PC-3 (cell line): ENCODE measurements at regions not wholly inside any gene's neighbourhood (a gene's known extent, or its start where the extent isn't known, plus 50 kb on each side); places are given as distances from the start of the nearest gene placed in this dataset.

Source experiments
- ATAC-seq: fragments of 200-7000 bp; cut with Tn5 transposase; 2 replicates; pipeline ENCODE4 v1.9.1; 2020; ENCODE audit warnings: mild to moderate bottlenecking, moderate library complexity
- BruUV-seq: library from RNA; stranded (reverse); fragments of 400-500 nt; replicated peaks from 2 replicates; lab custom pipeline; 2021; lab: Mats Ljungman, UMichigan
- CTCF ChIA-PET: fragments of 300-600 bp; sonication (Branson Sonifier 250); formaldehyde crosslinking; loops from one replicate; lab custom pipeline; 2022; ENCODE audit warnings: antibody characterized with exemption; lab: Charles Lee
- POLR2A ChIA-PET: fragments of 300-600 bp; sonication (Branson Sonifier 250); formaldehyde crosslinking; loops from one replicate; lab custom pipeline; 2022; ENCODE audit warnings: antibody characterized with exemption; ENCODE audit not compliant: unreplicated experiment; lab: Charles Lee
- DNase-seq: peaks from one replicate; pipeline ENCODE4 v3.0.0-alpha.2; 2015
- H2AFZ ChIP-seq: fragments of 300-600 bp; sonication (generic); 2 replicates; pipeline ENCODE4 v1.6.0; 2016; ENCODE audit warnings: antibody characterized with exemption, low read length
- H3F3A ChIP-seq: fragments of 300-600 bp; sonication (generic); one replicate; pipeline ENCODE4 v1.6.0; 2017; ENCODE audit warnings: antibody characterized with exemption, low read length, control low read depth, mild to moderate bottlenecking; ENCODE audit not compliant: unreplicated experiment
- H3K27ac ChIP-seq: fragments of 300-600 bp; sonication (generic); 2 replicates; pipeline ENCODE4 v1.5.1; 2016; ENCODE audit warnings: mild to moderate bottlenecking, low read length
- H3K27me3 ChIP-seq: fragments of 300-600 bp; sonication (generic); 2 replicates; pipeline ENCODE4 v1.6.1; 2016; ENCODE audit warnings: low read length, mixed read lengths
- H3K36me3 ChIP-seq: fragments of 300-600 bp; sonication (generic); 2 replicates; pipeline ENCODE4 v1.6.1; 2016; ENCODE audit warnings: low read depth, mixed run types, low read length, mixed read lengths
- H3K4me1 ChIP-seq: fragments of 300-600 bp; sonication (generic); 2 replicates; pipeline ENCODE4 v1.5.1; 2016; ENCODE audit warnings: low read length; ENCODE audit not compliant: insufficient read depth
- H3K4me2 ChIP-seq: fragments of 300-600 bp; sonication (generic); 2 replicates; pipeline ENCODE4 v1.6.0; 2016; ENCODE audit warnings: low read length
- H3K4me3 ChIP-seq: fragments of 300-600 bp; sonication (generic); 2 replicates; pipeline ENCODE4 v1.5.1; 2016; ENCODE audit warnings: mild to moderate bottlenecking, low read length, mixed read lengths
- H3K79me2 ChIP-seq: fragments of 300-600 bp; sonication (generic); 2 replicates; pipeline ENCODE4 v1.6.1; 2017; ENCODE audit warnings: low read length, mixed read lengths
- H3K9ac ChIP-seq: fragments of 300-600 bp; sonication (generic); 2 replicates; pipeline ENCODE4 v1.6.0; 2016; ENCODE audit warnings: mild to moderate bottlenecking, low read length
- H3K9me2 ChIP-seq: fragments of 300-600 bp; sonication (generic); replicated peaks from 2 replicates; pipeline ENCODE4 v1.6.1; 2016; ENCODE audit warnings: mixed run types, low read length, mixed read lengths
- H3K9me3 ChIP-seq: fragments of 300-600 bp; sonication (generic); 2 replicates; pipeline ENCODE4 v1.6.1; 2016; ENCODE audit warnings: low read length, mixed read lengths
- H4K20me1 ChIP-seq: fragments of 300-600 bp; sonication (generic); 2 replicates; pipeline ENCODE4 v1.6.1; 2016; ENCODE audit warnings: low read length, mixed read lengths
- EZH2 ChIP-seq: fragments of 300-600 bp; sonication (generic); IDR thresholded peaks from one replicate; pipeline ENCODE4 v1.6.1; 2017; ENCODE audit warnings: antibody characterized with exemption, mild to moderate bottlenecking, low read length; ENCODE audit not compliant: unreplicated experiment
- EZH2phosphoT487 ChIP-seq: fragments of 300-600 bp; sonication (generic); IDR thresholded peaks from 2 replicates; pipeline ENCODE4 v1.6.1; 2018; ENCODE audit warnings: mild to moderate bottlenecking, antibody characterized with exemption, low read length, borderline replicate concordance
- intact Hi-C: fragments of 100-400 bp; cut with micrococcal nuclease; formaldehyde crosslinking; loops from 2 replicates; pipeline ENCODE4 v1.9.0; 2023
- TF ChIP-seq, protein P1 (sequence below): fragments of 300-600 bp; sonication (generic); conservative IDR thresholded peaks from 2 replicates; pipeline ENCODE4 v1.5.1; 2017; ENCODE audit warnings: antibody characterized with exemption, low read depth, mild to moderate bottlenecking, low read length

DNA sequence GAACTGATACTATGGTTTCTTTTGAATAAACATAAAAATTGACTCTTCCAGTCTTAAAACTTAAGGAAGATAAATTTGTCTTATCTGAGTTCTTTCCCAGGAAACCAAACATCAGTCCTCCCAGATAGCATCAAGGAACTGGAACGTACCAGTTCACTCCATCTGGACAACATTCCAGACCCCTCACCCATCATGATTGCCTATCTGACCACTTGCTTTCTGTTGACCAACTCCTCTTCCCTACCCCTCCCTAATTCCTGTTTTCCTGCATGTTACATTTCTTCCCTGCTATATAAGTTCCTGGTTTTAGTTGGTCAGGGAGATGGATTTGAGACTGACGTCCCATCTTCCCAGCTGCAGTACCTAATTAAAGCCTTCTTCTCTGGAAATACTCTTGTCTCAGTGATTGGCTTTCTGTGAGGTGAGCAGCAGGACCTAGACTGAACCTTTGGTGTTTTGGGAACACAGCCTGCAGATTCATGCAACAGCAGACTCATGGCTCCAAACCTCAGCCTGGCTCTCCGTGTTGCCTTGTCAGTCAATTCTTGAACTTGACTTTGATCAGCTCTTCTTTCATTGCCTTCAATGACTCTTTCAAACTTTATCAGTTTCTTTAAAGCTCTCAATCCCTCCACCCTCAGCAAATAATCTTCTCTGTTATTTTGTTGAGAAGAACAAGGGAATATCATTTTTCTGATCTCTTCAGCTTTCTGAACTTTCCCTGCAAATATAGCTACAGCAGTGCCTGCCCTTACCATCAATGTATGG lies 123.6 kb downstream of the RPL22L1 start:
- POLR2A ChIA-PET: no interaction called here

DNA sequence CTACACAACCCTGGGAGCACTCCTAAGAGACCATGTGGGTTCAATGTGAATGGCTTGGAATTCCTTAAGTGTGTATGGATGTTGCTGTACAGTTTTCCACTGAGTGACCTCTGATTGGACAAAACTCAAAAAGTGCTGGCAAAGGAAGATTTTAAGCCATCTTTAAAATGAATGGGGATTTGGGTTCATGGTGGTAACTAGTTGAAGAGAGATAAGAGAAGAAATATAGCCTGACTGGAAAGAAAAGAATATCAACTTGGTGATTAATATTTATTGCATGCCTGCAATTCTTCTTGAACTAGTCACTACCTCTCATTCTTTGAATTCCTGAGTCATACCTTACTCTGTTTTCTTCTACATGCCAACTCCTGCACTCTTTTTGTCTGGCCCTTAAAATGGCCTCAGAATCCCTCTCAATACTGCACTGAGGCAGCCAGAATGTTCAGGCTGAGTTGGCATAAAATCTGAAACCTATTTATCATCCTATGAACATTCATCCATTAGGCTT lies 124.7 kb downstream of the RPL22L1 start:
- peak; percentile 64 for ATAC-seq
- Histone ChIP-seq H3K36me3 (no peaks in the 10 kb centered on the region), H3K9me3 (no peaks in the 10 kb centered on the region), H3K4me3 (no peak overlapping the region), H3F3A (peaks cover 19% of the 10 kb centered on the region), H3K9ac (no peak overlapping the region), H4K20me1 (no peaks in the 10 kb centered on the region), H3K27ac (peak overlapping the region; percentile 61), H3K9me2 (no peaks in the 10 kb centered on the region), H3K4me1 (peaks cover 66% of the 10 kb centered on the region), H2AFZ (no peak overlapping the region), H3K4me2 (peak overlapping the region; percentile 27), H3K27me3 (no peaks in the 10 kb centered on the region), H3K79me2 (no peaks in the 10 kb centered on the region)
- ChIA-PET CTCF (no interaction called here), POLR2A (no interaction called here)
- intact Hi-C loops: loop anchor here (5.0 kb wide), 1 partner anchor 333 kb away; no protein-coding TSS in a partner anchor
- no TSS peak for BruUV-seq
- peak; percentile 93 for DNase-seq
- TF ChIP-seq EZH2phosphoT487: no peak
- no peak for TF ChIP-seq EZH2
- TF ChIP-seq, protein P1, sequence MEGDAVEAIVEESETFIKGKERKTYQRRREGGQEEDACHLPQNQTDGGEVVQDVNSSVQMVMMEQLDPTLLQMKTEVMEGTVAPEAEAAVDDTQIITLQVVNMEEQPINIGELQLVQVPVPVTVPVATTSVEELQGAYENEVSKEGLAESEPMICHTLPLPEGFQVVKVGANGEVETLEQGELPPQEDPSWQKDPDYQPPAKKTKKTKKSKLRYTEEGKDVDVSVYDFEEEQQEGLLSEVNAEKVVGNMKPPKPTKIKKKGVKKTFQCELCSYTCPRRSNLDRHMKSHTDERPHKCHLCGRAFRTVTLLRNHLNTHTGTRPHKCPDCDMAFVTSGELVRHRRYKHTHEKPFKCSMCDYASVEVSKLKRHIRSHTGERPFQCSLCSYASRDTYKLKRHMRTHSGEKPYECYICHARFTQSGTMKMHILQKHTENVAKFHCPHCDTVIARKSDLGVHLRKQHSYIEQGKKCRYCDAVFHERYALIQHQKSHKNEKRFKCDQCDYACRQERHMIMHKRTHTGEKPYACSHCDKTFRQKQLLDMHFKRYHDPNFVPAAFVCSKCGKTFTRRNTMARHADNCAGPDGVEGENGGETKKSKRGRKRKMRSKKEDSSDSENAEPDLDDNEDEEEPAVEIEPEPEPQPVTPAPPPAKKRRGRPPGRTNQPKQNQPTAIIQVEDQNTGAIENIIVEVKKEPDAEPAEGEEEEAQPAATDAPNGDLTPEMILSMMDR: no peak

More for the DNA sequence above, 123.6 kb downstream of the RPL22L1 start:
- no peaks in the 10 kb centered on the region for H3K36me3 ChIP-seq
- H3F3A ChIP-seq: peaks cover 23% of the 10 kb centered on the region
- H3K9ac ChIP-seq: no peak overlapping the region
- peak overlapping the region; percentile 21; the same call in 1 of the 2 replicates for H3K4me2 ChIP-seq
- H3K27ac ChIP-seq: peak overlapping the region; percentile 61
- CTCF ChIA-PET: no interaction called here
- no peaks in the 10 kb centered on the region for H3K9me3 ChIP-seq
- TF ChIP-seq EZH2 (no peak), EZH2phosphoT487 (no peak)
- TF ChIP-seq, protein P1: no peak
- peak; percentile 21 for DNase-seq
- peaks cover 66% of the 10 kb centered on the region for H3K4me1 ChIP-seq
- no peak for ATAC-seq
- 0 out of 2 replicates have a peak overlapping the region, but pooled peaks have one; percentile 24 for H2AFZ ChIP-seq
- H3K9me2 ChIP-seq: no peaks in the 10 kb centered on the region
- intact Hi-C loops: loop anchor here (5.0 kb wide), 1 partner anchor 334 kb away; no protein-coding TSS in a partner anchor
- H3K79me2 ChIP-seq: no peaks in the 10 kb centered on the region
- no peaks in the 10 kb centered on the region for H4K20me1 ChIP-seq
- no TSS peak for BruUV-seq
- no peaks in the 10 kb centered on the region for H3K27me3 ChIP-seq
- no peak overlapping the region for H3K4me3 ChIP-seq
